ENCODE measurements at regions not wholly inside any gene's neighbourhood (a gene's known extent, or its start where the extent isn't known, plus 50 kb on each side); places are given as distances from the start of the nearest gene placed in this dataset.
"Not testable (repeated sequence)": the region's sequence is repeated elsewhere in the genome, so short reads cannot be mapped to it uniquely, and the experiment has no call there.

DNA sequence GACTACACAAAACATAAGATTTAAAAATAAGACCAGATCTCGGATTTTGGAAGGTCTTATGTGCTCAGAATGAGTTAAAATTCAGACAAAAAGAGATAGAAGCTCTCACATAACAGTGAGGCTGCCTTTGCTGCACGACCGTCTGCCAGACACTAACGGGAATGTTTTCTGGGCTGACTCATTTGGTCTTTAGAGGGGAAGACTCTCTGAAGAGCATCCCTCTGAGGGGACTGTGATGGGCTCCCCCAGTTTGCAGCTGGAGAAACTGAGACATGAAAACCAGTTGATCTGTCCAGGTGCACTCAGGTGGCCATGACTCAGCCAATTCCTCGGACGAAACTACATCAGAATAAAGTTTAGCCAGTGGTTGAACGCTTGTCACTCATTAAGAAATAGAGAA is 153.9 kb downstream of the RNASET2 start:
- DNase-seq, result no peak

DNA sequence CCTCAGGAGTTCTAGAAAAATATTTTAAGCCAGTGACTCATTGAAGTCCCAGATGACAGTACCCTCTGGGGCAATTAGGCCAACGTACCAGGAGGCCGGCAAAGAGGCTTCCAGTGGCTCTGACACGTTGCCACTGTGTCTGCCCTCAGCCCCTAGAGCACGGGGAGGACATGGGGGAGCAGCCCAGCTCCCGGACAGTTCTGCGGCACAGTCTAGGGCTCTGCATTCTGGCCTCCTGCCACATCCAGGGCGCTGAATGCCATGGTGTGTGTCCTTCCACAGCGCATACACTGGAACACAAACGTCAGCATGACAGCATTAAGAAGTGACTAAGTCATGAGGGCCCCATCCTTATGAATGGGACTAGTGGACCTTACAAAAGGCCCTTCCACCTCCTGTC is 156.2 kb downstream of the RNASET2 start:
- no peak for DNase-seq

DNA sequence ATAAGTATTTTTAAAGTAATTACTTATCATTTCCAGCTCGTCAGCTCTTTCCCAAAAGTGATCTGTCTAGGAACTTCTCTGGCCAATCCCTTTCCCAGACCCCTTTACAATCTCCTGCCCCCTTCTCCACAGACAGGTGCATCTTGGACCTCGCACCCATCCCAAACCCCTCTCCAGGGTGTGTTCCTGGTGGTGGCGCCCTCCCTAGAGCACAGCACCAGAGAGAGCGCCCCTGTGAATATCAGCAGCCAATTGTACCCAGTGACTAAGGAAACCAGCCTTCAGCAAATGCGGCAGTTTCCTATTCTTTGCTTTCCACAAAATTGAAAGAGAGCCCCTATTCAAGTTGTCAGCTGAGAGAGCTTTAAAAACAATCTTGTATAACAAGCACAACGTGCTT is 157.7 kb downstream of the RNASET2 start:
- no peak for DNase-seq

DNA sequence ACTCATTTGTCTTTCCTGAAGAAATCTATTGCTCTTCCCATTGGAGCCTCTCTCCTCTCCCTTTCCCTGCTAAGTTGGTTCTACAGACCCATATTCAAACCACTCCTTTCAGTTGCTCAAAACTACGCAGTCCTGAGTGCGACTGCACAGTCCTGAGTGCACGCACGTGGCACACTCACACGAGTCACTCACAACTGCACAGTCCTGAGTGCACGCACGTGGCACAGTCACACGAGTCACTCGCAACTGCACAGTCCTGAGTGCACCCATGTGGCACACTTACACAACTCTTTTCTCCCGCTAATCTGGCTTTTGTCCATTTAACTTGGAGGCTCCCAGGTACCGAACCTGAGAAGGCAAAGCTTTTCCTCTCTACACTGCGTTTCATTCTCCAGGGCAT is 159.7 kb downstream of the RNASET2 start:
- DNase-seq, result no peak

DNA sequence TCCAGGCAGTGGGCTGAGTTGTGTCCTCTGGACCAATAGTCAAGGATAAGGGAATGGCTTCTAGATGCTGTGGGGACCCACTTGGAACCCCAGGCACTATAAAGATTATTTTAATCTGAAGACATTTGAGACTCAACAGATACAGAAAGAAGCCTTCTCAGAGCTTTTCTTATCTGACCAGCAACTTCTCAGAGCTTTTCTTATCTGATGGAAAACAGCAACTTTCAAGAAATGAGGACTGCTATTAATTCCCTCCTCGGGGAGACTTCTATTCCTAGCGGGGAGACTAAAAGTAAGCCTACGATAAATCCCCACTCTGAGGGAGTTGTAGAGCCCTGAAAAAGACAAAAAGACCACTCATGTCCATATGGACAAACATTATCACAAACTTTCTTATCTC is 160.5 kb downstream of the RNASET2 start:
- DNase-seq, result no peak

DNA sequence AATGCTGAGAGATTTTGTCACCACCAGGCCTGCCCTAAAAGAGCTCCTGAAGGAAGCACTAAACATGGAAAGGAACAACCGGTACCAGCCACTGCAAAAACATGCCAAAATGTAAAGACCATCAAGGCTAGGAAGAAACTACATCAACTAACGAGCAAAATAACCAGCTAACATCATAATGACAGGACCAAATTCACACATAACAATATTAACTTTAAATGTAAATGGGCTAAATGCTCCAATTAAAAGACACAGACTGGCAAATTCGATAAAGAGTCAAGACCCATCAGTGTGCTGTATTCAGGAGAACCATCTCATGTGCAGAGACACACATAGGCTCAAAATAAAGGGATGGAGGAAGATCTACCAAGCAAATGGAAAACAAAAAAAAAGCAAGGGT is 163.8 kb upstream of the RPS6KA2 start:
- DNase-seq, result not testable (repeated sequence)

DNA sequence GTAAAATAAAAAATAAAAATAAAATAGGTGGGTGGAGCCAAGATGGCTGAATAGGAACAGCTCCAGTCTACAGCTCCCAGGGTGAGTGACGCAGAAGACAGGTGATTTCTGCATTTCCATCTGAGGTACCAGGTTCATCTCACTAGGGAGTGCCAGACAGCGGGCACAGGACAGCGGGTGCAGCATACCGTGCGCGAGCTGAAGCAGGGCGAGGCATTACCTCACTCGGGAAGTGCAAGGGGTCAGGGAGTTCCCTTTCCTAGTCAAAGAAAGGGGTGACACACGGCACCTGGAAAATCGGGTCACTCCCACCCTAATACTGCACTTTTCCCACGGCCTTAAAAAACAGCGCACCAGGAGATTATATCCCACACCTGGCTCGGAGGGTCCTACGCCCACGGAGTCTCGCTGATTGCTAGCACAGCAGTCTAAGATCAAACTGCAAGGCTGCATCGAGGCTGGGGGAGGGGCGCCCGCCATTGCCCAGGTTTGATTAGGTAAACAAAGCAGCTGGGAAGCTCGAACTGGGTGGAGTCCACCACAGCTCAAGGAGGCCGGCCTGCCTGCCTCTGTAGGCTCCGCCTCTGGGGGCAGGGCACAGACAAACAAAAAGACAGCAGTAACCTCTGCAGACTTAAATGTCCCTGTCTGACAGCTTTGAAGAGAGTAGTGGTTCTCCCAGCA is 161.9 kb upstream of the RPS6KA2 start:
- DNase-seq, result not testable (repeated sequence)

DNA sequence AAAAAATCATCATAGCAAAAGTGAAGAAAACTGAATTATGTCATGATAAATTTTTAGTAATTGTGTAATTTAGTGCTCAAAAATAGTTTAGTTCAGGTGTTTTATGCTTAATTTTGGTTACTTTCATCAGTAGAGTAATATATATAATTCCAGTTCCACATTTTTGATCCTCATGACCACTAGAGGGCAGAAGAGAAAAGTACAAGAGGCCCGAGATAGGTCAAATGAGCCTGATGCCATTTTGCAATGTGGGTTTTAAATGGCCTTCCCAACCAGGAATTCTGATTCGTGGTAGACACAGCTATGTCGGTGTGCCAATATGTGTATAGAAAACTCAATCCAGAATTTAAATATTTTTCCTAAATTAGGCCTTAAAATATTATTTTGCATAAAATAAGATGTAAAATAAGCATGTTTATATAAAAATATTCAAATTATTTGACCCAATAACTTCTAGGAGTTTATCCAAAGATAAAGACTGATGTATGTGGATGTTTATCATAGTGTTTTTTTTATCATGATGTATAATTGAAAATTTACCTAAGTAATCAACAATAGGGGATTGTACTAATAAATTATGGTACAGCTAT is 159.7 kb upstream of the RPS6KA2 start:
- DNase-seq, result peak; percentile 61

DNA sequence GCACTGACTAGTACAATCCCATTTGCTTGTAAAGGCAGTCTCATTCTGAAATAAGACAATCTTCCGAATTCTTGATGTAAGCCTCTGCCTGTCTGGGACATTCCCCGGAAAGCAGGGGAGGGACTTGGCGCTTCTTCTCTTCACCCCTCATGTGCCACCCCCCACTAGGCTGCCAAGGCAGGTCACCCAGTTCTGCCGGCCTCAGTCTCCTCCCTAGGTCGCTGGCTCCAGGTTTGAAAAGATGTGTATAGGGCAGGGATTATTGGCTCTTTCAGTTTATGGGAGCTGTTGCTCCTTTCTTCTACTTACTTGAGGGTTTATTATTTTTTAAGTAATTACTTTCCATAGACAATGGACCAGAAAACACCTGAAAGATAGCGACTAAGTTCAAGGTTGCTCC is 158.1 kb upstream of the RPS6KA2 start:
- no peak for DNase-seq

DNA sequence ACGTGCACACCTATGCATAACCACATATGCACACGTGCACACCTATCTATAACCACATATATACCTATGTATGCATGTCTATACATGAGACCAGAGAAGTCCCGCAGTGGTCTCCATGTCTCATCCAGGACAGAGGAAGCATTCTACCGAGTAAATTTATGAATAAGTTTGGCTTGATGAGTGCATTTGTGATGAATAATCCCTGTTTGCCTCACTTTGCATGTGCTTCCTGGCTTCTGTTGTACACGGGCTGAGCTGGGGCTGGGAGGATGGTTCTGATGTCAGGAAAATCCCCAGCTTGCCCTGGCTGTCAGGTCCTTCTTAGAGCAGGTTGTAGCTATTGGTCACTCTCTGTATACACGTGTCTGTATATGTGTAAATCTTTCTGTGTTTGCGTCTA is 157.6 kb upstream of the RPS6KA2 start:
- DNase-seq, result no peak

DNA sequence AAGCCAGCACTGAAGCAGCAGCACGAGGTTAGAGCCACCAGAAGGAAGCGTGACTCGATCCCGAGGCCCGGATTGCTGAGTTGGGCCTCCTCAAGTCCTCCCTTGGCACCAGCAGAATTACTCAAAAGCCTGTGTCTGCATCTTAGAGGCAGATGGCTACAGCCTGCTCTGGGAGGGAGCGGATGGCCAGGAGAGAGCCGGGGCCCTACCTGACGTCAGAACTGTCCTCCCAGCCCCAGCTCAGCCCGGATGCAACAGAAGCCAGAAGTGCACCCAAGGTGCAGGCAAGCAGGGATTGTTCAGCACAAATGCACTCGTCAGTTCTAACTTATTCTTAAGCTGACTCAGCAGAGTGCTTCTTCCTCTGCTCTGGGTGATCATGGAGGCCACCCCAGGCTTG is 155.5 kb upstream of the RPS6KA2 start:
- no peak for DNase-seq

DNA sequence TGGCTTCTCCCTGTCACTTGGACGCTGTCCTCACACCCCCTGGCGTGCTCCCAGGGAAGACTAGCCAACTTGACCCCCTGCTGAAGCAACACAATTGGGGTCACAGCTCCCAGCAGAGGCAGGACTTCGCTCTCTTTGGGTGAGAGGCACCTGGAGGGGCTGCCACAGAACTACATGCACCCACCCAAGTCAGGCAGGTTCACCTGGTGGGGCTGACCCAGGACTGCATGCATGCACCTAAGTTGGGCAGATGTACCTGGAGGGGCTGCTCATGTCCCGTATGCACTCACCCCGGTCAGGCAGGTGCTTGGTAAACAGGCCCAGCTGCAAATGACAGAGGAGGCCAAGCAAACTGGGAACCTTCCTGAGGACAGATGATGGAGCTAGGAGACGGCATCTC is 154.3 kb upstream of the RPS6KA2 start:
- DNase-seq, result no peak

DNA sequence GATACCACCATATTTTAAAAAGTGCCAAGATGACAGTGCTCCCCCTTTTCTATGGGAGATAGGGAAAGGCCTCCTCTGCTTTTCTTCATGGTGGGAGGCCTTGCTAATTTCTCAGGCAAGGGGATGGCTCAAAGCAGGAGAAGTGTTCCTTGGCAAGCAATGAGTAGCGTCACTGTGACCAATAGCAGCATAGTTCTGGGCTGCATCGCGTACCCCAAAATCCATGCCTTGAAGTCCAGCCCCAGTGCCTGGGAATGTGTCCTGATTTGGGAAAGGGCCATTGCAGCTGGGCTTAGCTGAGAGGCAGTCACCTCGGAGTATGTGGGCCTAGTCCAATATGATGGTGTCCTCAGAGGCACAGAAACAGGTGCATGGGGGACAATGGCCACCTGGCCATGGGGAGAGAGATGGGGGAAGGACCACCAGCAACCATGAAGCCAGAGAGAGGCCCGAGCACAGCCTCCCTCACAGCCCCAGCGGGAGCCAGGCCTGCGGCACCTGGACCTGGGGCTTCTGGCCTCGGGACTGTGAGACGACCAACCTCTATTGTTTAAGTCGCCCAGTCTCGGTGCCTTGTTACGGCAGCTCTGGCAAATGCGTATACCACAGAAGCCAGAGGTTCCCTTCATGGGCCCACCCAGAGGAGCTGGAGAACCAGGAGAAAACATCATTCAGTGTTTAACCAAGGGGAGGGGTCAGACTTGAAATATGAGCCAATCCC is 153.1 kb upstream of the RPS6KA2 start:
- DNase-seq, result no peak

DNA sequence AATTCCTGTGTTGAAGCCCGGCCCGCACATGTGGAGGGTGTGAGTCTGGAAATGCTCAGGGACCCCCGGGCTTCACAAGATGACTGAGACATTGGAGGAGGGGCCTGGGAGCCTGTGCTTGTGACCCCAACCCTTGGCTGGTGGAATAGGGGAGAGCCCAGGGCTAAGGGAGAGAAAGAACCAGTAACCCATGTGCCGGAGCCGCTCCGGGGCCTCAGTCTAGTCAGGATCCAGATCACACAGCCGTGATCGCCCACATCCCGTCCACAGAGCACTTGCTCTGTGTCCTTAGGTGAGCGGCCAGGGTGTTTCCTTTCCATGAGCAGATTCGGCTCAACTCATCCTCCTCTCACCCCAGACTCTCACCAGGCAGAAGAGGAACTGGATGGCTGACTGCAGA is 152.3 kb upstream of the RPS6KA2 start:
- DNase-seq, result no peak

DNA sequence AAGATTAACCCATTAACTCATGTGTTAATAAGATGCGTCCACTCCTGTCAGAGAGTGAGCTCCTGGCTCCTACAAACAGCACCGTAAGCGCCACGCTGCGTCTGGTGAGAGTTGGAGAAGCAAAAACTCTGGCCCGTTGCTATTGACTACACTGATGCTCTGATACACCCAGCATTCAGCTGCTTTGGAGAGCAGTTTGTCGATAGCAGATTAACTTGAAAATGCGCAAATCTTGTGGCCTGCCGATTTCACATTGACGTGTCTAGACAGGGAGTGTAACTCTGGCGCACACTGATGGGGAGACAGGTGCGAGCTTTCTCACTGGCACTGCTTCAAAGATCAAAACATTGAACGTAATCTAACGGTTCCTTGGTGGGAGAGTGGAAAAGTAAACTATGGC is 151.7 kb upstream of the RPS6KA2 start:
- DNase-seq, result no peak

DNA sequence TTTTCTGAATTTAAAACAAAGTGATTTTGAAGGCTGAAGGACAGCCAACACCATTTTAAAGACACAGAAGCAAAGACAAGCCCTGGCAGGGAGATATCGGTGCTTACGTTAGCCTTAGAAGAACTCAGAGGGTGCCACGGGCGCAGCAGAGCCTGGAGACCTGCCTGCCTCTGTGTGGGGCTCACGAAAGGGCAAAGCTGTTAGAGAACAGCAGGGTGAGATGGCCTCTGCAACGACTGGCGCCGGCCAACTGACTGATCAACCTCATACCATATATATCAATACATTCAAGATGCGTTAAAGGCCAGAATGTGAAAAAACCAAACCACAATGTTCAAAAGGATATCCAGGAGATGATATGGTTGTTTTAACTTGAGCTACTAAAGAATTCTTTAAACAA is 151.0 kb upstream of the RPS6KA2 start:
- DNase-seq, result no peak

DNA sequence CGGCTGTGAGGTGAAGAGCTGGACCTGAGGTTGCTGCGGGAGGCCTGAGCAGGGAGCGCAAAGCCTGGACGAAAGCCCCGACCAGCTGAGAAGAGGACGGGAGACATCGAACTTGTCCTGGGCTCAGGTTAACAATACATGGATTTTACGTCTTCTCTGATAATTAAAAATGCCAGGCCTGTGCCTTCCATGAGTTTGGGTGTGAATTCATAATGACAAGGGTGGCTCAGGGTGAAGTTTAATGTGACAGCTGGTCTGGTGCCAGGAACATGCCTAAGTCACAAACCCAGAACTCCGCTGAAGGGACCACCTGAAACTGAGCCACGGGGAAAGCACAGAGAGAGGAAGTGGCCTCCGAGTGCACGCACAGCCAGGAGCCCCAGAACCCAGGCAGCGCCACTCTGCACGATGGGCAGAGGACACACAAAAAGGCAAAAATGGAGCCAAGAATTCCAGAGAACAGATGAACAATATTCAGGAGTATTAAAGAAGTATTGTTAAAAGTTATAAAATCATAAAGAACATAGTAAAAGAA is 150.1 kb upstream of the RPS6KA2 start:
- no peak for DNase-seq

DNA sequence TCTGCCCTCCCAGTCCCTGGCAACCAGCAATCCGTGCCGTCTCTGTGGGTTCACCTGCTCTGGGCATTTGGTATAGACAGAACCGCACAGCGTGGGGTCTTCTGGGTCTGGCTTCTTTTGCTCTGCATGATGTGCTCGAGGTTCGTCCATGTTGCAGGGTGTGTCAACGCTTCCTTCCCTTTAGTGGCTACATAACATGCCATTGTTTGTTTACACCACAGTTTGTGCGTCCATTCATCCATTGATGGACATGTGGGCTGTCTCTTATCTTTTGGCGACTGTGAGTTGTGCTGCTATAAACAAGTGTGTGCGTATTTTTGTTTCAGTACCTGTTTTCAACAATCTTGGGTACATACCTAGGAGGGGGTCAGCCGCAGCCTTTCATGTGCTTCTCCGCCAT is 149.5 kb upstream of the RPS6KA2 start:
- no peak for DNase-seq

DNA sequence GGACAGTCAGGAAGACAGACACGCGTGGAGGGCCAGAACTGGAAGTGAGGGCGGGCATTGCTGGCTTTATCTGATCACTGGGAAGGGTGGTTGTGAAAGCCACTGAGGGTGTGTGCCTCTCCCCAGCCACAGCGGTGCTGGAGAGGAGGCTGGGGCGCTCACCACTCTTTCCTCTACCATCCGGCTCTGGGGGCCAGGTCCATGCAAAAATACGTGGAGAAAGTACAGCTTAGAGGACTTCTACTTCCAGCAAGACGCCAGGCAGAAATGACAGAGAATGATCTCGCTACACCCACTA is 148.8 kb upstream of the RPS6KA2 start:
- DNase-seq, result no peak

DNA sequence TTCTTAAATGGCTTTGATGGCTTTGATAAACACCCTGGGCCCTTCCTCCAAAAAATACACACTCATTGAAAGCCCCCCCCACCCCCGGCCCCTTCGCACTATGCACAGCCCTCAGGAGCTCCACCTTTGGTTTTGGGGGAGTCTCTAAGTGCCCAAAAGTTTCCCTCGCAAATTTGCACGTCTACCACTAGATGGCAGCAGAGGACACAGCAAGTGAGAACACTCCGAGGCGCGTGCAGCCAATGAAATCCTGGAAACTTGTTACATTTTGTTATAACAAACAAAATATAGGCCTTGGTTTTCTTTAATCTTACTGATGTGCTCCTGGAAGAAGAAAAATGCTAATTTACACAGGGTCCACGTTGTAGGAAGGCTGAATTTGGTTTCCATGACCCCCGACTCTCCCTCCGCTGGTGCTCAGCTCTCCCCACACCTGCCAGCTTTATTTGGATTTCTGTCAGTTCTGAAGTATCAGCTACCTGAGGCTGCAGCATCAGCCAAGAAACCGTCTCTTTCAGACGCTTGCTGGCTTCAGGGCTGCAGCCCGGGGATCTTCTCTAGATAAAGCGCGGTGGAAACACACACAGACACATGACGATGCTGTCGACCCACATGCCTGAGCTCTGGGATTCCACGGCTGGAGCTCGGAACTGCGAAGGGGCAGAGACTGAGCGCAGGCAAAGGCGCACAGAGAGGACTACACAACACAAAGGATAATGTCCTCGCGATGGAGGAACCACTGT is 148.3 kb upstream of the RPS6KA2 start:
- DNase-seq, result peak; percentile 64

DNA sequence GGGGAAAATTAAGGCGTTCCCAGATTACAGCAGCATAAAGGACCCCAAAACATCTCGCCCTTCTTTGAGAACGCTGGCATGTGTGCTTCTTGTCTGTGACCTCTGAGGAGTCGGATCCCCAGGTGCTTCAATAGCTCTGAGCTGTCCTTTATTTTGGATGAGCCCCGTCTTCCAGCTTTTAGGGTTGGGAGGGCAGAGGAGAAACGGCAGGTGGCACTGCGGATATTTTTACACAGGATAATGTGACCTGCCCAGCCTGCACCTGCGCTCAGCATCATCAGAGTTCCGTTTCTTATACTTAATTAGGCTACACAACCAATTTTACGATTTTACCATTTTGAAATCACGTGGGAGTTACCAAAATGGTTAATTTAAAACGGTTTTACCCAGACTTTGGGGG is 147.7 kb upstream of the RPS6KA2 start:
- DNase-seq, result no peak

DNA sequence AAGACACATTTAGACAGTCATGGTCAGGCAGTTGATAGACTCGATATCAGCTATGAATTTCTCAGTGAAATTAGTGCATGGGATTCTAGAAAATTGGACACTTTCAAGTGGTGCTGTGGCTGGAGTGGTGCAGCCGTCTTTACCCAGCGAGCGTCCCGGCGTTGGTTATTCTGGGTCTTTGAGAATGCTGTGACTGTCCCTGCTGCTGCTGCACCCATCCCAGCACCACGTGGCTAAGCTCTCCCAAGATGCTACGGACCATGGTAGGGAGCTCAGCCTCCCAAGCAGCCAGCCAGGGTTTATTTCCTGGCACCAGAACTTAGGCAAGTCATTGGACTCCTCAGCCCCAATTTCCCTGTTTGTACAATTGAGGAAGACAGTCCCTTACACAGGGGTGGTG is 147.2 kb upstream of the RPS6KA2 start:
- no peak for DNase-seq

DNA sequence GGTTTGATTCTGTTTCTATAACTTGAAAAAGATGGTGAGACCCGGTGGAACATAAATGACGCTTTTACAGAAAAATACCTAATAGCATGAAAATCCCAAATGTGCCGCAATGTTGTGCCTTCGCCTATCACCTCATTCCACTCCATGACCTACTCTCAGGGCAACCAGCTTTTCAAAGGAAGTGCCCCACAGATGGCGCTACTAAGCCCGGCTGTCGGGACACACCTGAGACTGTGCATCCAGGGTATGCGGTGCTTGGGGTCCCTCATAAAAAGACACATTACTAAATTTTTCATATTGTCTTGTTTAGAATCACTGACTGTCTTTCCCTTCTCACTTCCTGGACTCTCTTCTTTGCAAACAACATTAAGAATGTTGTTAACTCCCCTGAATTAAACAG is 145.5 kb upstream of the RPS6KA2 start:
- no peak for DNase-seq

DNA sequence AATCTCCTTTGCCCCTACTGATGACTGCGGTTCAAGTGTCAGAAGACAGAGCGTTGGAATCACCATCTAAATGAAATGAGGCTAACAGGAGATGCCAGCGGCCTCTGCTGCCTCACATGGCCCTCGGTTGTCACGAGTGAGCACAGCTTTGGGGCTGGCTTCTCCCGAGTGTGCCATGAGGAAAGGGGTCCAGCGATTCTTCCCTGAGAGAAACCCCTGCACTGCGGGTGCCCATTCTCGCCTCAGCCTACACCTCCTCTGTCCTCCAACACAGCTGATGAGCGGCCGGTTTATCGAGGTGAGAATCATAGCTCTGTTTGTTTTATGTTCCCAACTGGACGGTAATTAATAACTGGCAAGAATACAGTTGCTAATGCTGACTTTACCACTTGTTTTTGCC is 144.7 kb upstream of the RPS6KA2 start:
- DNase-seq, result no peak
